HG02623 (cell line): ENCODE measurements at regions not wholly inside any gene's neighbourhood (a gene's known extent, or its start where the extent isn't known, plus 50 kb on each side); places are given as distances from the start of the nearest gene placed in this dataset.

Experiments
- ATAC-seq: cut with Tn5 transposase; IDR thresholded peaks from one replicate; pipeline ENCODE4 v1.9.1; 2021; ENCODE audit warnings: moderate library complexity; ENCODE audit not compliant: unreplicated experiment

GRCh38 chr11:129723146-129723760 lies 92.4 kb upstream of the TMEM45B start:
- no peak for ATAC-seq

DNA sequence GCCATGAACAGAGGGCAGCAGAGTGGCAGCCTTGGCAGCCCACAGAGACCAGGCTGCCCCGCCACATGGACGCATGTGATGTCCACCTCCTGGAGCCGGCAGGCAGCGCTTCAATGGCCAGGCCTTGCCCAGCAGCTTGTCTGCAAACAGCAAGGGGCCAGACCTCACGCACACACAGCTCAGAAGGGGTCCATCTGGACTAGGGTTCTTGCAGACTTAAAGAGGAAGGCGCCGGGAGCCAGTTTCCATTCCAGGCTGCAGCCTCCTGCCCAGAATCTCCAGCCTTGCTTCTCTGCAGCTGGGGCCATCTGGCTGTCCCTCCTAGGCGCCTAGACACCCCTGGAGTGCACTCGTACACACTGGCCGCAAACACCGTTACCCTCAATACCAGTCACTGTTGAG lies 91.9 kb upstream of the TMEM45B start:
- no peak for ATAC-seq

GRCh38 chr11:129724866-129725265 lies 90.8 kb upstream of the TMEM45B start:
- ATAC-seq = no peak

DNA sequence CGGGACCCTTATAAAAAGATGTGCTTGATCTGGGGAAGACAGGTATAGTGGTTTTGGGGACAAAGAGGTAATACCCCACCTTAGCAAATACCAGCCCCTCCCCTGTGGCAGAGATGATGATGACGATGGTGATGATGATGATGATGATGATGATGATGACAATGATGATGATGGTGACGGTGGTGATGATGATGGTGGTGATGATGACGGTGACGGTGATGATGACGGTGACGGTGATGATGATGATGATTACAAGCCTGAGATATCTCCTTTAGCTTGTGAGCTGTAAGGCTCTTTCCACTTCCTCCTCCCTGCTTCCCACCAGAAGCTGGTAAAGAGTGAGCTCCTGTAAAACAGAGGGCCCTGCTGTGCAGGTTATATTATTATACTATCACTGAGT lies 89.5 kb upstream of the TMEM45B start:
- ATAC-seq = no peak

DNA sequence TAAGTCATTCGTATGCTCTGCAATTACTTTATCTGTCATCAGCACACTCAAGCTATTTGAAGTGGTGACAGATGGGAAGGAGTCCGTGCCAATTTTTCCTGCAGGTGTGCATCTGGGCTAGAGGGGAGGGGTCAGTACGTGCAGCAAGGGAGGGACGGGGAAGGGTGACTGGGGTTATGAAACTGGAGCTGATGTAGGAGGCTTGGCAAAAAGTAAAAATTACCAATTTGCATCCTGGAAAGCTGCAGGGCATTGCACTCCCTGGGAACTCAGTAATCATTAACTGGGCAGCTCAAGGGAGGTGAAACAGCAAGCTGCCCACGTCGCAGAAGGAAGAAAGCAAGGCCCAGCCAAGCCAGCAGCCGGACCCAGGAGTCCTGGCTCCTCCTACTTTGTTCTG lies 87.1 kb upstream of the TMEM45B start:
- no peak for ATAC-seq

- no peak for ATAC-seq
Observed at GRCh38 chr11:129729216-129729615, 86.4 kb upstream of the TMEM45B start.

- no peak for ATAC-seq
Observed at GRCh38 chr11:129729823-129730222, 85.8 kb upstream of the TMEM45B start.

- no peak for ATAC-seq
Observed at GRCh38 chr11:129731316-129731715, 84.3 kb upstream of the TMEM45B start.

DNA sequence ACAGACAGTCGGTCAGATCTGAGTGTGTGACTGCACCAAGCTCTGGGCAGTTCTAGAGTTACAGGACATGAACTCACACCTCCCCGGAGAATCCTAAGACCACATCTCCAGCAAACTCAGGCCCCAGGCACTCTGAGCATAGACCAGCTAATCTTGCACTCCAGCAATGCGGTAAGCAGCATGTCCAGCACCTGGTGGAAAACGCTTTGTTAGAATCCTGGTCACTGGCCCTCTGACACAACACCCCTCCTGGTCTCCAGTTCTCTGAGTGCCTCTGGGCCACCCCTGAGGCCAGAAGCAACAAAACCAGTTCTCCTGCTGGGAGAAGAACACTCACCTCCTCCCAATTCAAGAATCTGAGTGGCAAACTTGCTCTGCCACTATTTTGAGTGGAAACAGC lies 82.7 kb upstream of the TMEM45B start:
- ATAC-seq = no peak

- ATAC-seq = no peak
Observed at GRCh38 chr11:129733384-129733783, 82.3 kb upstream of the TMEM45B start.

DNA sequence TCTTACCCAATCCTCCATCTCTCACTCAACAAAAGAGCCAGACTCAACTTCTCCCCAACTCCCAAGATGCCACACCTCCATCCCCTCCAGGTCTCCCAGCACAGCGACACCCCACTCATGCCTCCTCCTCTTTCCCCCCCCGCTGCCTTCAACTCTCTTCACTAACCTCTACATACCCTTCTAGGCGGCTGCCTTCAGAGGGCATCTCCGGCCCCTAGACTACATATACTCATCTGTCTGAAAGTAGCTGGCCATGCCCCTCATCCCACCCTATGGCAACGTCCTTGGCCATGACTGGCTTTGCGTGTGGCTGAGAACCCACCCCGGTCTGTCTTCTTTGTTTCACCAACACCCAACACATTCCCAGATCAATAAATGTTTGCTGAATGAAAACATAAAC lies 81.7 kb upstream of the TMEM45B start:
- ATAC-seq = no peak

GRCh38 chr11:129734654-129735053 lies 81.0 kb upstream of the TMEM45B start:
- ATAC-seq = no peak

- no peak for ATAC-seq
Observed at GRCh38 chr11:129737831-129738230, 77.8 kb upstream of the TMEM45B start.

DNA sequence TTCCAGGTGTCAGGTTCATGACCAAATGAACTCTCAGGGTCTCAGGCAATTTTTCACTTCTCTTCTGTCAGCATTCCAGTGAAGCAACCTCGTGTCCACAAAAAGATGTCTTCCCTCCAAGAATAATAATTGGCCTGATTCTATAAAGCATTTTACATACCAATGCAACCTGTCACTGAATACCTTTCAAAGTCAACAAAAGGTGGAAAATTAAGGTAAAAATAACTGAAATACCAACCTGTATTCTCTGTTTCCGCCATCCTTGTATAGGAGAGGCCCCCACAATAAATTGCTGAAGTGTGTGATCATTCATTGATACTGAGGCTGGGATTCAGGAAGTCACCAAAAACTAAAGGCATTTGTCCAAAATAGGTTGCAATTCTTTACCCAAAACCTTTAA lies 77.4 kb upstream of the TMEM45B start:
- no peak for ATAC-seq

GRCh38 chr11:129739339-129739738 lies 76.3 kb upstream of the TMEM45B start:
- no peak for ATAC-seq

DNA sequence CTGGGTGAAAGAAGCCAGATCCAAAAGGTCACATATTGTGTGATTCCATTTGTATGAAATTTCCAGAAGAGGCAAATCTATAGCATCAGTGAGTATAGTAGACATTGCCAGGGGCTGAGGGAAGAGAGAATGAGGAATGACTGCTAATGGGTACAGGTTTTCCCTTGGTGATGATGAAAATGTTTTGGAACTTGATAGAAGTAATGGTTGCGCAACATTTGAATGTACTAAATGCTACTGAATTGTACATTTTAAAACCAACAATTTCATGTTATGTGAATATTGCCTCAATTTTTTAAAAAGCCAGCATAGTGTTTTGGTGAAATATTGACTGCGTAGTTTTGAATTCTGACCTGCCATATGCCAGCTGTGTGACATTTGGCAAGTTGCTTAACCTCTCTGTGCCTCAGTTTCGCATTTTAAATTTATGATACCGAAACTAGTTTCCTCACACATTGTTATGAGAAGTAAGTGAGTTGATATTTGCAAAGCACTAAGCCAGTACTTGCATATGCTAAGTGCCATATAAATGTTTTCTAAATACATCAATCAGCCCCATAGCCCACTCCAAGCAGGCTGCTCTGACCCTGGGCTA lies 75.4 kb upstream of the TMEM45B start:
- no peak for ATAC-seq

DNA sequence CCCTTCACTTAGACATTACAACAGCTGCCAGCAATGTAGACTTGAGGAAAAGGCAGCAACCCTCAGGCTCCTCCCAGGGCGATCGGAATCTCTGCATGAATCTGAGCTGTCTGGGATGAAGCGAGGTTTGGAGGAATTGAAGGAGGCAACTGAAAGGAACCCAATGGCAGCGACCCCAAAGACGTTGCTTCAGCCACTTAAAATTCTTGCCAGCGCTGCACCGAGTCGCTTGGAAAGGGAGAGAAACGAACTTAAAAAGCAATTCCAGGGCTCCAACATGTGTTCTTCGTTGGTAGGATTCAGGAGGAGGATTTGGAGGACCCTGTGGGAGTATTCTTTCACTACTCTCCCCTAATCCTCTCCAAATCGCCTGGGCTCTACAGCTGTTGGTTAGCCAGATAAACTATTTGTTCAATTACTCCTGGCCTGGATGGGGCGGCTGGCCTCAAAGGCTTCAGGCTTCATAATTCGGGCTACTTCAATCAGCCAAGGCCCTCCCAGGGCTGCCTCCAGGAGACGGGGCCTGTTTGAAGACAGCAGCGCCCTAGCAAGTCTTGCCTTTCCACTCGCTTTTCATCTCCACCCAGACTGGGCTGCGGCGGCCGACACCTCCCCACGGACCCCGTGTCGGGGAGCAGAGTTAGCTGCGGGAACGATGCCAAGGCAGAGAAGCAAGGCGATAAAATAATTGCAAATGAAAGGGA lies 72.4 kb upstream of the TMEM45B start:
- no peak for ATAC-seq

- no peak for ATAC-seq
Observed at GRCh38 chr11:129747071-129747470, 68.6 kb upstream of the TMEM45B start.

GRCh38 chr11:129749141-129749540 lies 66.5 kb upstream of the TMEM45B start:
- ATAC-seq = no peak

GRCh38 chr11:129750343-129751292 lies 65.0 kb upstream of the TMEM45B start:
- ATAC-seq = peak; percentile 83

GRCh38 chr11:129751511-129751910 lies 64.1 kb upstream of the TMEM45B start:
- ATAC-seq = no peak
